HepG2 (cell line): ENCODE measurements at regions not wholly inside any gene's neighbourhood (a gene's known extent, or its start where the extent isn't known, plus 50 kb on each side); places are given as distances from the start of the nearest gene placed in this dataset.

Source experiments
- ATAC-seq: fragments of 200-7000 bp; cut with Tn5 transposase; 3 replicates; pipeline ENCODE4 v1.9.1; 2020; ENCODE audit warnings: mild to moderate bottlenecking, moderate library complexity
- BruUV-seq: library from RNA; stranded (reverse); fragments of 400-500 nt; replicated peaks from 2 replicates; lab custom pipeline; 2021; lab: Mats Ljungman, UMichigan
- CTCF ChIA-PET: fragments of 300-600 bp; formaldehyde crosslinking; extraction: SDS; loops from one replicate; lab custom pipeline; 2021; ENCODE audit warnings: low total read pairs, inconsistent platforms, low intra/inter-chr PET ratio; lab: Yijun Ruan, JAX
- POLR2A ChIA-PET: fragments of 350-600 bp; sonication (Branson Sonifier 250); formaldehyde crosslinking; loops from one replicate; lab custom pipeline; 2020; ENCODE audit warnings: antibody characterized with exemption, inconsistent platforms; lab: Yijun Ruan, JAX
- DNase-seq: peaks from one replicate; pipeline ENCODE4 v3.0.0-alpha.2; 2015; ENCODE audit warnings: low spot score
- FAIRE-seq: peaks from 3 replicates; lab custom pipeline; 2011; peaks lifted over from hg19 to GRCh38; lab: Jason Lieb, UNC
- H2AFZ ChIP-seq: one replicate; pipeline ENCODE4 v1.6.1; 2011; ENCODE audit warnings: low read length, inconsistent platforms
- H3K27ac ChIP-seq: fragments of 300-600 bp; 3 replicates; pipeline ENCODE4 v1.8.0; 2011; ENCODE audit warnings: mixed run types, mild to moderate bottlenecking, mixed read lengths, low read length, inconsistent platforms; ENCODE audit not compliant: insufficient read depth; ENCODE audit errors: extremely low read length
- H3K27me3 ChIP-seq, 2 experiments: fragments of 200-600 bp in 1 of 2; 2 replicates in 1 of 2; 3 replicates in 1 of 2; pipeline versions ENCODE4 v1.6.0 to v1.8.0; 2011; ENCODE audit warnings: low read length in 2 of 2, mild to moderate bottlenecking in 2 of 2, moderate library complexity in 2 of 2, inconsistent platforms in 1 of 2; ENCODE audit not compliant: insufficient read depth in 2 of 2, control insufficient read depth in 1 of 2
- H3K36me3 ChIP-seq, 2 experiments: fragments of 200-600 bp in 1 of 2; replicated peaks in 1 of 2; 2 replicates in 1 of 2; 3 replicates in 1 of 2; pipeline versions ENCODE4 v1.5.1 to v1.8.0; 2011; ENCODE audit warnings: low read length in 2 of 2, inconsistent platforms in 1 of 2; ENCODE audit not compliant: insufficient read depth in 2 of 2, control insufficient read depth in 1 of 2
- H3K4me1 ChIP-seq: 2 replicates; pipeline ENCODE4 v1.5.1; 2012; ENCODE audit warnings: low read length, inconsistent platforms; ENCODE audit not compliant: insufficient read depth
- H3K4me2 ChIP-seq: 2 replicates; pipeline ENCODE4 v1.6.0; 2011; ENCODE audit warnings: low read depth, low read length, inconsistent platforms
- H3K4me3 ChIP-seq, 3 experiments: fragments of 200-600 bp in 1 of 3; sonication (generic), shearing (Covaris generic) in 1 of 3; replicated peaks in 1 of 3; 2 replicates each; pipeline ENCODE4 v1.5.1; 2011 to 2016; ENCODE audit warnings: low read length in 3 of 3, inconsistent platforms in 2 of 3, low read depth in 2 of 3, mild to moderate bottlenecking in 2 of 3, control low read depth in 1 of 3, mixed read lengths in 1 of 3; ENCODE audit not compliant: insufficient read depth in 1 of 3
- H3K79me2 ChIP-seq: one replicate; pipeline ENCODE4 v1.6.1; 2011; ENCODE audit warnings: low read length, inconsistent platforms; ENCODE audit not compliant: insufficient read depth
- H3K9ac ChIP-seq: 2 replicates; pipeline ENCODE4 v1.6.0; 2011; ENCODE audit warnings: mild to moderate bottlenecking, low read depth, low read length, inconsistent platforms; ENCODE audit not compliant: insufficient read depth
- H3K9me3 ChIP-seq: 2 replicates; pipeline ENCODE4 v1.5.1; 2012; ENCODE audit warnings: mild to moderate bottlenecking, low read length
- H4K20me1 ChIP-seq: 2 replicates; pipeline ENCODE4 v1.6.0; 2011; ENCODE audit warnings: inconsistent platforms, mild to moderate bottlenecking, low read length, moderate library complexity; ENCODE audit not compliant: insufficient read depth
- CBX2 ChIP-seq, 2 experiments: fragments of 200-600 bp in 1 of 2; sonication (generic); formaldehyde crosslinking in 1 of 2; IDR thresholded peaks; 2 replicates each; pipeline versions ENCODE4 v1.7.0 to v1.8.1; 2018 to 2022; ENCODE audit warnings: low read depth in 2 of 2, low read length in 1 of 2, mild to moderate bottlenecking in 1 of 2, missing genetic modification reagents in 1 of 2
- CEBPB ChIP-seq: IDR thresholded peaks from 2 replicates; pipeline ENCODE4 v1.6.1; 2011; ENCODE audit warnings: low read depth, low read length, improper control_type of control experiment, borderline replicate concordance
- PITX1 ChIP-seq: sonication (generic); formaldehyde crosslinking; IDR thresholded peaks from 2 replicates; pipeline ENCODE4 v1.5.1; 2020; ENCODE audit warnings: mild to moderate bottlenecking, missing genetic modification reagents
- TEAD3 ChIP-seq: optimal IDR thresholded peaks from 2 replicates; pipeline ENCODE3; 2016; ENCODE audit warnings: borderline replicate concordance
- ZFP91 ChIP-seq: sonication (generic); formaldehyde crosslinking; IDR thresholded peaks from 2 replicates; pipeline ENCODE4 v1.9.0; 2022; ENCODE audit warnings: missing genetic modification reagents, mild to moderate bottlenecking, borderline replicate concordance
- ZKSCAN5 ChIP-seq: sonication (generic); formaldehyde crosslinking; IDR thresholded peaks from 2 replicates; pipeline ENCODE4 v1.5.1; 2020; ENCODE audit warnings: mild to moderate bottlenecking, missing genetic modification reagents
- ZNF275 ChIP-seq: sonication (generic); formaldehyde crosslinking; IDR thresholded peaks from 2 replicates; pipeline ENCODE4 v1.8.0; 2022; ENCODE audit warnings: missing genetic modification reagents, mild to moderate bottlenecking, inconsistent platforms, borderline replicate concordance
- ZNF30 ChIP-seq: sonication (generic); formaldehyde crosslinking; IDR thresholded peaks from 2 replicates; pipeline ENCODE4 v1.5.0; 2020; ENCODE audit warnings: mild to moderate bottlenecking, missing genetic modification reagents
- ZNF496 ChIP-seq: sonication (generic); formaldehyde crosslinking; IDR thresholded peaks from 2 replicates; pipeline ENCODE4 v1.8.1; 2023; ENCODE audit warnings: mild to moderate bottlenecking, moderate library complexity, missing genetic modification reagents; ENCODE audit not compliant: insufficient replicate concordance
- ZNF503 ChIP-seq: sonication (generic); formaldehyde crosslinking; IDR thresholded peaks from 2 replicates; pipeline ENCODE4 v1.4.0; 2020; ENCODE audit warnings: missing genetic modification reagents
- ZNF629 ChIP-seq: sonication (generic); formaldehyde crosslinking; conservative IDR thresholded peaks from 2 replicates; pipeline ENCODE4 v1.5.0; 2020; ENCODE audit warnings: missing genetic modification reagents
- WGBS: methylation state at CpG from one replicate; pipeline ENCODE4 v1.1.6; 2017; ENCODE audit warnings: low lambda C conversion rate; 5-methylcytosine and 5-hydroxymethylcytosine counted together
- in situ Hi-C: cut with HindIII; loops from 2 replicates; pipeline ENCODE4 v1.10.0; 2017; ENCODE audit warnings: low pct_unique_long_range_greater_than_20kb; ENCODE audit not compliant: extremely low pct_ligation_motif_present
- intact Hi-C: fragments of 100-400 bp; cut with micrococcal nuclease; formaldehyde crosslinking; loops from one replicate; pipeline ENCODE4 v1.10.0; 2022; ENCODE audit not compliant: unreplicated experiment

- CTCF ChIA-PET: no interaction called here
- intact Hi-C loops: no loop called here
Measured at GRCh38 chr11:93967258-93967657, 53.9 kb upstream of the HEPHL1 start.

GRCh38 chr11:93967944-93968343, 53.2 kb upstream of the HEPHL1 start:
- FAIRE-seq (no peak), DNase-seq (no peak), ATAC-seq (no peak)
- Histone ChIP-seq H4K20me1 (no peaks in the 10 kb centered on the region), H3K9ac (no peak overlapping the region), H3K4me2 (no peak overlapping the region), H3K4me3 (no peak overlapping the region), H3K27ac (no peak overlapping the region), H3K27me3 (no peaks in the 10 kb centered on the region), H3K9me3 (no peaks in the 10 kb centered on the region), H3K36me3 (no peaks in the 10 kb centered on the region), H3K4me1 (no peaks in the 10 kb centered on the region), H3K79me2 (no peaks in the 10 kb centered on the region), H2AFZ (no peak overlapping the region)
- in situ Hi-C loops (no loop called here), intact Hi-C loops (no loop called here)
- ChIA-PET CTCF (no interaction called here), POLR2A (no interaction called here)
- TF ChIP-seq ZNF275: no peak
- TF ChIP-seq PITX1 (CRISPR knock-in tag): no peak
- no peak for TF ChIP-seq ZFP91 (CRISPR knock-in tag)
- 0 out of 2 replicates have a peak, but pooled peaks have one; percentile 25 for TF ChIP-seq ZNF629 (CRISPR knock-in tag)
- no peak for TF ChIP-seq ZNF503 (CRISPR knock-in tag)
- no peak for TF ChIP-seq ZKSCAN5
- TF ChIP-seq ZNF496: no peak
- no peak for TF ChIP-seq CBX2 (IDR thresholded peaks at IDR 0.05; ENCODE audit: low read depth, low read length)
- TF ChIP-seq CBX2 (CRISPR knock-in tag; IDR thresholded peaks at IDR 0.05; ENCODE audit: low read depth): no peak
- WGBS: 1% methylated on average over 5 of the region's 5 CpGs
- no TSS peak for BruUV-seq

More at GRCh38 chr11:93967258-93967657, 53.9 kb upstream of the HEPHL1 start:
- H3K4me1 ChIP-seq: no peaks in the 10 kb centered on the region
- H2AFZ ChIP-seq: no peak overlapping the region
- no peak overlapping the region for H3K9ac ChIP-seq
- no peaks in the 10 kb centered on the region for H4K20me1 ChIP-seq
- no peak for ATAC-seq
- BruUV-seq: no TSS peak
- H3K4me3 ChIP-seq: no peak overlapping the region
- in situ Hi-C loops: no loop called here
- 0 out of 5 replicates have a peak, but pooled peaks cover 0 to 3% of the 10 kb centered on the region in 2 experiments for H3K27me3 ChIP-seq
- POLR2A ChIA-PET: interaction anchor here (0.6 kb wide), 1 partner anchor 161 kb away, joined by 3 read pairs; the partner anchor contains the start of gene PANX1
- WGBS: 64% methylated on average over 4 of the region's 4 CpGs
- DNase-seq: no peak
- no peaks in the 10 kb centered on the region for H3K9me3 ChIP-seq
- H3K36me3 ChIP-seq: no peaks in the 10 kb centered on the region
- FAIRE-seq: no peak
- no peak for TF ChIP-seq TEAD3 (CRISPR knock-in tag)
- TF ChIP-seq ZNF30 (CRISPR knock-in tag): no peak
- TF ChIP-seq CEBPB: peak; percentile 23; the same call in 1 of the 2 replicates
- TF ChIP-seq, all 625 proteins: peak for 1
- no peak overlapping the region for H3K27ac ChIP-seq
- no peak overlapping the region for H3K4me2 ChIP-seq
- H3K79me2 ChIP-seq: no peaks in the 10 kb centered on the region
